GF-D8 (cell line): ENCODE measurements at regions not wholly inside any gene's neighbourhood (a gene's known extent, or its start where the extent isn't known, plus 50 kb on each side); places are given as distances from the start of the nearest gene placed in this dataset.

Experiments used
- DNase-seq: peaks from one replicate; lab custom pipeline; 2025; lab: John Stamatoyannopoulos, UW

- no peak for DNase-seq
These were observed 73.5 kb upstream of the ZFP42 start for GRCh38 chr4:187921946-187922623.

- DNase-seq = no peak
These were observed 66.5 kb upstream of the ZFP42 start for GRCh38 chr4:187929024-187929423.

DNA sequence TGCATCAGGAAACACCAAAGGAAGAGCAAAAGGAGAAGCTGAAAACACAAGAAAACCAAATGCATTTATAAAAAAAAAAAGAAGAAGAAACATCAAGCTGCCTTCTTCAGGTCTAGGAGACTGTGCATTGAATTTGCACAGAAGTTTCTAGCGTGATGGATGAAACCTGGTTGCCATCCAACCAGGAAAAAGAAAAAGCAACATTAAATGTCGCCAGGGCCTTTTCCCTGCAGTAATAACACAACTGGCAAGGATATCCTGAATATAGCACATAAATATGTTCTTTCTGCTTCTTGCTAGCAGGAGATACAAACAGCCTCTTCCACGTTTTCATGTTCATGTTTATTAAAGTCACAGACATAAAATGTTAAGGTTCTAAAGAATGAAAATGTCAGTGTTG lies 60.8 kb upstream of the ZFP42 start:
- DNase-seq = no peak

DNA sequence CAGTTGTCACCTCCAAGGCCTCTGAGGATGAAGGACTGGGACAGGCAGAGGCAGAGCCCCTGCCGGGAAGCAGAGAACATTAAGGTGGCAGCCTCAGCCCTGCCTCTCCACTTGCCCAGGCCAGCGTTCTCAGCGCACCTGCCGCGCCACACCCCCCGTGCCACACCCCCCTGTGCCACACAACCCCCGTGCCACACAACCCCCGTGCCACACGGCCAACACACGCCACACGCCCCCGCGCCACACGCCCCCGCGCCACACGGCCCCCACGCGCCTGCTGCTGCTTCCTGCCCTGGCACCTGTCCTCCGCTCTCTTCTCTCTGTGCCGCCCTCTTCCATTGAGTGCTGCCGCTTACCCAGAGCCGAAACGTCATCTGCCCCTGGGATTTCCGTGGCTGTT lies 58.0 kb upstream of the ZFP42 start:
- no peak for DNase-seq

GRCh38 chr4:187940299-187940698 lies 55.3 kb upstream of the ZFP42 start:
- DNase-seq = no peak

GRCh38 chr4:187942968-187943367 lies 52.6 kb upstream of the ZFP42 start:
- no peak for DNase-seq

GRCh38 chr4:187944179-187944578 lies 51.4 kb upstream of the ZFP42 start:
- DNase-seq = no peak
